HG03558 (cell line): ENCODE measurements at regions not wholly inside any gene's neighbourhood (a gene's known extent, or its start where the extent isn't known, plus 50 kb on each side); places are given as distances from the start of the nearest gene placed in this dataset.

Source experiments
- ATAC-seq: cut with Tn5 transposase; IDR thresholded peaks from one replicate; pipeline ENCODE4 v1.9.1; 2021; ENCODE audit warnings: moderate number of reproducible peaks; ENCODE audit not compliant: unreplicated experiment; ENCODE audit errors: extremely low read depth

DNA sequence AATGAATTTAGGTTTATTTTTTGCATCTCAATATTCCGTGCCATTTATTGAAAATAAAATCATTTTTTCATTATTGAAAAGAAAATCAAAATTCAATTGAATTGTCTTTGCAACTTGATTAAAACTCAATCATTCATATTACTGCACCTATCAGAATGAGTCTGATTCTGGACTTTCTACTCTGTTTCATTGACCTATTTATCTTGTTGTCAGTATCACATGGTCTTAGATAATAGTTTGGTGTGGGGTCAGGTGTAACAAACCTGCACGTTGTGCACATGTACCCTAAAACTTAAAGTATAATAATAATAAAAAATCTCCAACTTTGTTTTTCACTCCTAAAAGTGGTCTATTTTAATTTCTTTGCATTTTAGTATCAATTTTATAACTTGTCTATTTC, 422.9 kb downstream of the RAD51AP2 start:
- no peak for ATAC-seq

DNA sequence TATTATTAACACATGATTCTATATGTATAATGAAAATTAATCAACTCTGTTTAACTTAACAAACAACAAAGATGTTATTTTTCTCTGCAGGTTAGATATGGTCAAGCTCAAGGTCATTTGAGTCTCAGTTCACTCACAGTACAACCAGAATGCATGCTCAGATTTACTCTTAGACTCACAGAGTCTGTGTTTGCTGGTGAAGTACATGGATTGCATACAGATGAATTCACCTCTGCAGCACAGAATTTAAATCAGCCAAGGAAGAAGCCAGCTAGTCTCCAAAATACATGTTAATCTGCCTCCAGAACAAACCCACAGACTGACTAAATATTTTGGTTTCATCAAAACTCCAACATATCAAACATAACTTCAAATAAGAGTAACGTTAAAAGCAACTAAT, 424.5 kb downstream of the RAD51AP2 start:
- no peak for ATAC-seq

DNA sequence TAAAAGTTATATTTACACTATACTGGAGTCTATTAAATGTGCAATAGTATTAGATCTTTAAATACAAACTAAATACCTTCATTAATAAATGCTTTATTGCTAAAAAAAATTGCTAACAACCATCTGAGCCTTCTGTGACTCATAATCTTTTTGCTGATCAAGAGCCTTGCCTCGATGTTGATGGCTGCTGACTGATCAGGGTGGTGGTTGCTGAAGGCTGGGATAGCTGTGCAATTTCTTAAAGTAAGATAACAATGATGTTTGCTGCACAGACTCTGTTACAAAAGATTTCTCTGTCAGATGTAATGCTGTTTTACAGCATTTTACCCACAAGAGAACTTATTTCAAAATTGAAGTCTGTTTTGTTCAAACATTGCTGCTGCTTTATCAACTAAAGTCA, 421.4 kb upstream of the CYRIA start:
- ATAC-seq: no peak

DNA sequence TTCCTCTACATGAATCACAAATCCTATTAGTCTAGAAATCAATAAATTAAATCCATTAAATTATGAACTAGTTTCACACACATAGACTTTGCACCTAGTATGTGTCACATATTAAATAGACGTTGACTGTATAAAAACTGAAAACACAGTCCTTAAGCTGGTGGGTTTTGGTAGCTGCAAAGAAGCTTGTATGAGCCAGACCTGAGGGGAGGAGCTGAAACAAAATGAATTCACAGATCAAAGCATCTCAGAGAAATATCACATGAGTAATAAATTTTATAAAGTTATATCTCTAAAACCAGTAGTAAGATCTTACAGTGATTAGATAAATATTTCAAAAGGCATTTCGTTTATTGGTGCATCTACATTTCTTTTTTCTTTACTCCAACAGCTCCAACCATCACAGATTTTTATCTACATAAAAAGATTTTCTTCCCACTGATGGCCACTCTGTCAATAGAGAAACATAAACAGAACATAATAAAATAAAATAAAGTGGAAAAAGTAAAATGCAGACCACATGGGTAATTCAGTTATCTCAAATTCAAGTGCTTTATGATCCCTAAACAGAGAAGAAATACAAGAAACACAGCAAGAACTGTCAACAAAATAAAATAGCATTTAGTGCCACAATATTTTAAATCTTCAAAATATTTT, 420.0 kb upstream of the CYRIA start:
- ATAC-seq: no peak

GRCh38 chr2:17084877-17085276, 419.2 kb upstream of the CYRIA start:
- no peak for ATAC-seq

DNA sequence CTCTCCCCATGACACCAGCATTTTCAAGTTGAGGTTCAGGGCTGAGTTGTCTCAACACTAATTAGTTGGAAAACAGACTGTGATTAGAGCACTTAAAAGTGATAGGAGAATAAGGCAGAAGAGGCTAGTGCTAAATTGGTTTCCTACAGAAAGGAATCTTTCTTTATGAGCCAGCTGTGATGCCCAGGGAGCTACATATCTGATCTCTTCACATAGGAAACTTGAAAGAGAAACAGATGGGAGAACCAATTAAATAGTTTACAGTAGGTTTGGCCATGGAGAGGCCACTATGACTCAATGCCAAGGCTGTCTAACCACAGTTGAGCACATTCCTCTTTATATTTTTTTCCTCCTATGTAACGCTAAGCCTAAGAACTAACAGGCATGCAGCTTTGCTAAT, 418.3 kb upstream of the CYRIA start:
- no peak for ATAC-seq

GRCh38 chr2:17079262-17079661, 413.6 kb upstream of the CYRIA start:
- ATAC-seq: no peak

DNA sequence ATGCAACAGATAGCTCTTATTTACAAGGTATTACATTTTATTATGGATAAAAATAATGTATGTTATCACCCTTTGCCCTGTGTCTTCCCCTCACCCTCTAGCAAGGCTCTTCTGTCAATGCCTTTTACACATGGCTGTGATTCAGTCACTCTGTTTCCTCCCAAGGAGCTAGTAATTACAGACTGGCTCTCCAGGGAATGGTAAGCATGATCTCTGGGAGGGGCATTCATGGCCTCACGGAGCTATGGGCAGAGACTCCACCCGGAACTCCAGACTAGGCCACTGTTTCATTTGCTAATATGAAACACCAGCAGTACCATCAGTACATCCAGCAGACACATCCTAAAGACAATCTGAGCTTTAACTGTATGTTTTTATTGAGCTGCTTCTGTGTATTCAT, 410.9 kb upstream of the CYRIA start:
- ATAC-seq: no peak

- no peak for ATAC-seq
Measured at GRCh38 chr2:17070711-17071110, 405.1 kb upstream of the CYRIA start.

DNA sequence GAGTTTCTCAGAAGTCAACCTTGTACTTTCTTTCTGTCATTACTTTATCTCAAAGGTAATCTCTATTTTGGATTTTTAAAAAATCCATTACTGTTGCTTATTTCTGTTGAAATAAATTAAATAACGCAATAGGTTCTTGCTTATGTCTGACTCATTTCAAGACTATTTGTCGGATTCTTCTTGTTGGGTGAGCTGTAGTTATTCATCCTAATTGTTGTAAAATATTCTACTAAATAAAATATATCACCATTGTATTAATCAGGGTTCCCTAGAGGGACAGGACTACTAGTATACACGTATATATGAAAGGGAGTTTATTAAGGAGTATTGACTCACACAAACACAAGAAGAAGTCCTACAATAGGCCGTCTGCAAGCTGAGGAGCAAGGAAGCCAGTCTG, 403.9 kb upstream of the CYRIA start:
- ATAC-seq: no peak

GRCh38 chr2:17068021-17068420, 402.4 kb upstream of the CYRIA start:
- no peak for ATAC-seq

DNA sequence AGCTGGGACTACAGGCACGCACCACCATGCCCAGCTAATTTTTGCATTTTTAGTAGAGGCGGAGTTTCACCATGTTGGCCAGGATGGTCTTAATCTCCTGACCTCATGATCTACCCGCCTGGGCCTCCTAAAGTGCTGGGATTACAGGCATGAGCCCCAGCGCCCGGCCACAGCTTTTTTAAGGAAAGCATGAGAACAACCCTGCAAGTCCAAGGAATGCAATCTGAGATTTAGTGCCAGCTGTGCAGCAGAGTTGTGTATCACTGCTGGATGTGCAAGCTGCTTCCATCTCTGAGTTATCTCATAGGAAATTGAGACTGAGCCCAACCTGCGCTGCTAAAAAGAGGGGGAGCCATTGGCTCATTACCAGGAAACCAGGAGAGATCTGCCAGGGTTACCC, 399.9 kb upstream of the CYRIA start:
- no peak for ATAC-seq

- ATAC-seq: no peak
Measured at GRCh38 chr2:17061028-17061427, 395.4 kb upstream of the CYRIA start.

DNA sequence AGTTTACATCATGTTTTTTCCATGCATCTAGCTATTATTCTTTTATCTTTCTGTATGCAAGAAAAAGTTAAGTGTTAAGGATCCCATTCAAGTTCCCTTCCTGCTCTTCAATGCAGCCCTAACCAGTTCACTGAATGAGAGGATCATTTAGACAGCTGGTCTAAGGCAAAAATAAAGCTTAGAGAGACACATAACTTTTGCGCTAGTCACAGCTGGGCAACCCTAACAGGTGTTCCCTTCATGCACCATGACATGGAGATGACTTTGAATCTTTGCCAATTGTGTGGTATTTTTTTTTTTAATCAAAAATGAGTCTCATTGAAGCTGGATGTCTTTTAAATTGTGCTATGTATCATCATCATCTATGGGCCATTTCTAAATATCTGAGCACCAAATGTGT, 393.8 kb upstream of the CYRIA start:
- ATAC-seq: no peak

DNA sequence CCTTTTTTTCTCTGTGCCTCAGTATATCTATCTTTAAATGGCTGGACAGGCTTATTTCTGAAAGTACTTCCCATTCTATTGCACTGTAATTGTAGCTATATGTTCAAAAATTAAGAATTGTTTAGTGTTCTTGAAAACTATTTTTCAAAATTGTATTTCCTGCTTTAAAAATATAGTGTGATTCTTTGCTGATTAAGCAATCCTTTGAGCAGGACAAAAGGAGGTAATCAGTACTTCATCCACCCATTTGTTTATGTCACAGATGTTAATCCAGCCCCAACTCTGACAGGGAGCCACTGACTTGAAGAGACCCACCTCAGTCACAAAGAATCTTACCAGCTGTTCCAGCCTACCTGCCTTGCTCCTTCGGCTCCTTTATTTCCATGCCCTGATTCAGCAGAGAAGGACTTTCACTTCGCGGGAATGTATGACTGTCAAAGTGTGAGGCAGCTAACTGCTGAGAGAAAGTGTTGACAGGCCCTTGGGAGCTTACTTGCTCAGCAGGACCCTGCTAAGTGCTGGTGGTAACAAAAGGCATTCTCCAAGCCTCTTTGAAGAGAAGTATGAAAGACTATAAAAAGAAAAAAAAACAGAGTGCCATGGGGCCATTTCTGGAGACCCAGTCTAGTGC, 393.3 kb upstream of the CYRIA start:
- ATAC-seq: no peak

GRCh38 chr2:17057109-17058017, 391.7 kb upstream of the CYRIA start:
- ATAC-seq: no peak

- no peak for ATAC-seq
Measured at GRCh38 chr2:17056236-17056635, 390.6 kb upstream of the CYRIA start.

GRCh38 chr2:17052001-17052400, 386.4 kb upstream of the CYRIA start:
- ATAC-seq: no peak

- no peak for ATAC-seq
Measured at GRCh38 chr2:17051538-17051937, 385.9 kb upstream of the CYRIA start.

DNA sequence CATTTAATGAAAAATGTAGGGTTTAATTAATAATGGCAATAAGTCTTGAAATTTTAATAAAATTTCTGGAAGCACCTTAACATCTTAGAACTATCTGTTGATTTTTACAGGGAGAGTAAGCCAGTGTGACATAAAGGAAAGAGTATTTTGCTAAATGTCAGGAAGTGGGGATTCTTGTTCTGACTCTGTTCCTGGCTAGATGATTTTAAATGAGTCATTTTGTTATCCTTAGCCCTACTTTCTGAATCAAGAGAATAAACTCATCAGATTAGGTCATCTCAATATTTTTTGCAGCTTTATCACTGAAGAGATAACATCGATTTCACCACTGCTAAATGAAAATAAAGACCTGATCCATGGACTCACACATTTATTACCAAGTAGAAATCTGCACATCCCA, 377.5 kb upstream of the CYRIA start:
- ATAC-seq: no peak

GRCh38 chr2:17036361-17036760, 370.7 kb upstream of the CYRIA start:
- no peak for ATAC-seq
